Muscle layer of duodenum (tissue), 2 donors: ENCODE measurements at regions not wholly inside any gene's neighbourhood (a gene's known extent, or its start where the extent isn't known, plus 50 kb on each side); places are given as distances from the start of the nearest gene placed in this dataset.

ENCODE experiments used
- H3K27ac ChIP-seq: one replicate; pipeline ENCODE4 v1.7.0; 2013; ENCODE audit warnings: mild to moderate bottlenecking, low read length
- H3K27me3 ChIP-seq: one replicate; pipeline ENCODE4 v1.7.0; 2013; ENCODE audit warnings: low read depth, mild to moderate bottlenecking, control low read depth, low read length
- H3K36me3 ChIP-seq, 2 donors: one replicate each; pipeline ENCODE4 v1.7.0; 2013; ENCODE audit warnings: low read length in 2 of 2, control low read depth in 1 of 2, mild to moderate bottlenecking in 1 of 2; ENCODE audit not compliant: insufficient read depth in 2 of 2, control insufficient read depth in 1 of 2
- H3K4me1 ChIP-seq, 2 donors: one replicate each; pipeline ENCODE4 v1.7.0; 2013; ENCODE audit warnings: low read length in 2 of 2, mild to moderate bottlenecking in 2 of 2, control low read depth in 1 of 2, moderate library complexity in 1 of 2; ENCODE audit not compliant: insufficient read depth in 2 of 2, control insufficient read depth in 1 of 2
- H3K4me3 ChIP-seq, 2 donors: one replicate each; pipeline ENCODE4 v1.7.0; 2013; ENCODE audit warnings: low read length in 2 of 2, low read depth in 1 of 2, mild to moderate bottlenecking in 1 of 2
- H3K9me3 ChIP-seq, 2 donors: one replicate each; pipeline ENCODE4 v1.7.0; 2013; ENCODE audit warnings: low read length in 2 of 2, control low read depth in 1 of 2, mild to moderate bottlenecking in 1 of 2; ENCODE audit not compliant: control insufficient read depth in 1 of 2
- donor health status: healthy.

- H3K27ac ChIP-seq = no peak overlapping the region
- H3K4me3 ChIP-seq = no peak overlapping the region
- peaks cover 0 to 3% of the 10 kb centered on the region in 2 donors for H3K9me3 ChIP-seq
Observed at GRCh38 chr6:2381872-2382661, 136.7 kb upstream of the GMDS start.

DNA sequence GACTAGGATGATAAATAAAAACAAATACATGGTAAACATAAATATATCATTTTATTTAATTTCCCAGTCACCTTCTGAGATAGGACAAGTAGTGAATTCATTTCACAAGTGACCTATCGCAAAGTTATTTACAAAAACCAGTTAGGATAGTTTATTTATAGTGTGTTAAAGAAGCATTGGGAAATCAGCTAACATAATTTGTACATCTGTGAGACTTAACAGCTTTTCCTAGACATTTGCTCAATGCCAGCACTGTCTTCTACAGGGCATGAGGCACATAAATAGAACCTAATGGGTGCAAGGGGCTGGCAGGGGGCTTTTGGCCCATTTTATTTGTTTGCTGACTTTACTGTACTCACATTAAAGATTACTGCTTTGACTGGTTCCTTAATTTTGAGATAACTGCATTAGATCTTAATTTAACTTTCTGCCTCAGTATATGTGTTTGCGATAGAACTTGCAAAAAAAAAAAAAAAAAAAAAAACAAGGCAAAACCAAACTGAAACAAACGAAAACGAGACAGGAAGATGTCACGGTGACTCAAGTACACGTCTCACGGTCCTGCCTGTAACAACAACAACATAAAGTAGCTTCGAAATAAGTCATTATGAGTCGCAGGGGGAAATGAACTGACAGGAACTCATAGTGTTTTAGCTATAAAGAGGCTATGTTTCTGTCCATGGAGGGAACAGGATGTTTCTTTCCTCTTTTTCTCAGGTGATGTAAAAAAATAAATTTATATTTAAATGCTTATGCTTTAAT lies 133.7 kb upstream of the GMDS start:
- Histone ChIP-seq H3K4me3 (no peak overlapping the region), H3K4me1 (no peaks in the 10 kb centered on the region), H3K36me3 (no peaks in the 10 kb centered on the region), H3K9me3 (no peaks in the 10 kb centered on the region), H3K27ac (no peak overlapping the region), H3K27me3 (no peaks in the 10 kb centered on the region)

More at GRCh38 chr6:2381872-2382661, 136.7 kb upstream of the GMDS start:
- H3K36me3 ChIP-seq = no peaks in the 10 kb centered on the region
- H3K4me1 ChIP-seq = no peaks in the 10 kb centered on the region
- no peaks in the 10 kb centered on the region for H3K27me3 ChIP-seq

- H3K36me3 ChIP-seq = no peaks in the 10 kb centered on the region
- H3K27me3 ChIP-seq = no peaks in the 10 kb centered on the region
- no peak overlapping the region for H3K27ac ChIP-seq
- no peak overlapping the region for H3K4me3 ChIP-seq
- no peaks in the 10 kb centered on the region for H3K4me1 ChIP-seq
- no peaks in the 10 kb centered on the region for H3K9me3 ChIP-seq
Observed at GRCh38 chr6:2378046-2378657, 132.7 kb upstream of the GMDS start.

DNA sequence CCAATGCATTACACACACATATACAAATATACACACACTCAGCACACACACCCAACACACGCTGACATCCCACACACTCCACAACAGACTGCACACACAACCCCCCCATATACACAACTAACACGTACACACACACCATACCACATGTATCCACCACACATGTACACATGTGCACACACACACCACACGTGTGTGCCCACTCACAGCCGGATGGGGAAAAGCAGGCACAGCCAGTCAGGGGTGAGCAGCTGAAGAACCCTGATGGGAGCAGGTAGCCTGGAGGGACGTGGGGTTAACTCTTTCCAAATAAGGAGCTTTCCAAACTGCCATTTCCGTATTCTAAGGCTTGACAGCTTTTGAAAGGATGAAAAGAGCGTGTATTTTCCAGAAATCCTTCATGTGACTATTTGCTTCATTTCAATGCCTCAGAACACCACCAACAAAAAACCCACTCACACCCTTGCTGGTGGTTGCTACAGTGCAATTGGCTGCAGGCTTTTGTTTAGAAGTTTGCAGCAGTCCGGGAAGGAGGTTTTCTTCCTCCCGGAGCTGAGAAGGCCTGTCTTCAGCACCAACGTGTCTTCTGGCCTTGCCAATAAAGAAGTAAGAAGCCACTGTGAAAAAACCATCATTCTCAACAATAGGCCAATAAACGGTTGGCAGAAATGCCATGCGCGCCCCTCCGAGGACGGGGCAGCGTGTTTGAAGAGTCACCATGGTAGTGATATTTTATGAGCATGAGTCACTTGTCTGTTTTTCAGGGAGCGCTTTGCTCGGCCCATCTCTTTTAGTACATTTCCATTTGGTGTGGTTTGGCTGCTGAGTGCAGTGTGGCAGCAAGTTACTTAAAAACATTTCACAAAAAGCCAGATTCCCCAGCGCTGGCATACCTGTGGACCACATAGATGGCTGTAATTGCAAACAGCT lies 131.3 kb upstream of the GMDS start:
- Histone ChIP-seq H3K27me3 (no peaks in the 10 kb centered on the region), H3K4me1 (no peaks in the 10 kb centered on the region), H3K27ac (no peak overlapping the region), H3K9me3 (no peaks in the 10 kb centered on the region), H3K36me3 (no peaks in the 10 kb centered on the region), H3K4me3 (no peak overlapping the region)

GRCh38 chr6:2375443-2375842 lies 130.0 kb upstream of the GMDS start:
- Histone ChIP-seq H3K27me3 (no peaks in the 10 kb centered on the region), H3K4me3 (no peak overlapping the region)

DNA sequence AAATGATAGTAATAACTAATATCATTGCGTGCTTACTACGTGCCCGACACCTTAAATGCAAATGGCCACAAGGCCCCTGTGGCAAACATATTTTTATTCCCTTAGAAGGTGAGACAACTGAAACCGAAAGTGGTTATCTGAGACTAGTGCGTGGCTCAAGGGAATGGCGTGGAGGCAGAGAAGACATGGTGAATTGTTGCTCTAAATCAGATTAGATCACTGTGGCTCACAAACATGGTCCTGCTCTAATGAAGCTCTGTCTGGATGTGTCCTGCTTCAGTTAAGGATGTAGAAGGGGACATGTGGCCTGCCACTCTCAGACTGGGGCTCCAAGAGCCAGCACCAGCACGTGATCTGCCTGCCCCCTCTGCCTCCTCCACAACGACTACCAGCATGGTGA lies 124.2 kb upstream of the GMDS start:
- H3K36me3 ChIP-seq = no peaks in the 10 kb centered on the region
- H3K4me3 ChIP-seq = no peak overlapping the region
- no peak overlapping the region for H3K27ac ChIP-seq
- no peaks in the 10 kb centered on the region for H3K4me1 ChIP-seq
- no peaks in the 10 kb centered on the region for H3K27me3 ChIP-seq
- no peaks in the 10 kb centered on the region for H3K9me3 ChIP-seq

More at GRCh38 chr6:2375443-2375842, 130.0 kb upstream of the GMDS start:
- H3K9me3 ChIP-seq = no peaks in the 10 kb centered on the region
- H3K4me1 ChIP-seq = no peaks in the 10 kb centered on the region
- H3K27ac ChIP-seq = no peak overlapping the region
- no peaks in the 10 kb centered on the region for H3K36me3 ChIP-seq

- H3K27me3 ChIP-seq = no peaks in the 10 kb centered on the region
- H3K27ac ChIP-seq = no peak overlapping the region
- H3K9me3 ChIP-seq = no peaks in the 10 kb centered on the region
- H3K4me1 ChIP-seq = no peaks in the 10 kb centered on the region
- peaks cover 0 to 9% of the 10 kb centered on the region in 2 donors for H3K36me3 ChIP-seq
- H3K4me3 ChIP-seq = no peak overlapping the region
Observed at GRCh38 chr6:2363211-2363610, 117.8 kb upstream of the GMDS start.

DNA sequence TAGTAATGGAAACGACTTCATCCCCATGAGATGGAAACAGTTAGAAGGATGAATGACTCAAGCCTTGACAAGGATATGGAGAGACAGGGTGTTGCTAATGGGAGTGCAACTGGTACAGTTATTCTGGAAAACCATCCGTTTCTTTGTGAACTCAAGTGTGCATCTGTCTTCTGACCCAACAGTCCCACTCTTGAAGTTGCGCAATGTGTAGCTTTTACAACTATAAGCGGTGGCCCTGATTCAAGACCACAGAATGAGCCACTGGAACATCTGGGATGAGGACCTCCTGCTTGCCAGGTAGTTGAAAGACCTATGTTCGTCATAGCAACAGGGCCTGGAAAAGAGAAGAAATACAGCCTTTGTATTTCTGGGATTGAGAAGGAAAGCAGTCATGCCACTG lies 115.8 kb upstream of the GMDS start:
- no peak overlapping the region for H3K27ac ChIP-seq

GRCh38 chr6:2360716-2361115 lies 115.3 kb upstream of the GMDS start:
- no peaks in the 10 kb centered on the region for H3K27me3 ChIP-seq
- peaks cover 0 to 9% of the 10 kb centered on the region in 2 donors for H3K36me3 ChIP-seq
- H3K4me1 ChIP-seq = no peaks in the 10 kb centered on the region
- no peak overlapping the region for H3K4me3 ChIP-seq
- H3K27ac ChIP-seq = no peak overlapping the region
- H3K9me3 ChIP-seq = no peaks in the 10 kb centered on the region

More for the DNA sequence above, 115.8 kb upstream of the GMDS start:
- Histone ChIP-seq H3K36me3 (peaks cover 0 to 9% of the 10 kb centered on the region in 2 donors), H3K9me3 (no peaks in the 10 kb centered on the region), H3K4me1 (no peaks in the 10 kb centered on the region), H3K4me3 (no peak overlapping the region), H3K27me3 (no peaks in the 10 kb centered on the region)

DNA sequence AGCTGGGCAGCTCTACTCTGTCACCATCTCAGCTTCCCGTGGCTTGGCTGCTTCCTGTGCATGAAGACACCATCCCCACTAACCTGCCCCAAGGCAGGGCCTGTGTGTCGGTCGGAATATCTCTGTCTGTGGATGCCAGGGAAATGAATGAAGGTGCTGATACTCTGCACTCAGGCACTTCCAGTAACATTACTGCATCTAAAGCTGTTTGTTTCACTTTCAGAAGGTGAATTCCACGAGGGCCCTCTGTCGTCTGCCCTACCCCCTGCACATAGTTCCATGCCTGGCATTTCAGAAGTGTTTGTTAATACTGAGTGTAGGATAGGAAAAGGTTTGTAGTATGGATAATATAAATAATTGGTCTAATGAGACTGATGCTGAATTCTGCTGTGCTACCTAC lies 114.7 kb upstream of the GMDS start:
- no peak overlapping the region for H3K27ac ChIP-seq
- H3K4me1 ChIP-seq = no peaks in the 10 kb centered on the region
- H3K36me3 ChIP-seq = peaks cover 0 to 9% of the 10 kb centered on the region in 2 donors
- no peaks in the 10 kb centered on the region for H3K27me3 ChIP-seq
- H3K9me3 ChIP-seq = no peaks in the 10 kb centered on the region
- no peak overlapping the region for H3K4me3 ChIP-seq
